Cardiac fibroblast (primary cell): ENCODE measurements at regions not wholly inside any gene's neighbourhood (a gene's known extent, or its start where the extent isn't known, plus 50 kb on each side); places are given as distances from the start of the nearest gene placed in this dataset.
A peak's percentile ranks its signal among the peaks of the same experiment; 100 is the strongest.

Experiments used
- DNase-seq, 2 donors: peaks; one replicate each; pipeline versions ENCODE4 v3.0.0 to v3.0.0-alpha.2; 2010; ENCODE audit warnings: low read depth in 2 of 2
- H3K4me3 ChIP-seq, 2 donors: replicated peaks in 1 of 2; 1 replicate in 1 of 2; 2 replicates in 1 of 2; pipeline ENCODE4 v1.5.1; 2011; ENCODE audit warnings: low read depth in 2 of 2, low read length in 2 of 2, mild to moderate bottlenecking in 2 of 2, moderate library complexity in 1 of 2
- TF ChIP-seq, protein P1 (sequence below): IDR thresholded peaks from one replicate; pipeline ENCODE4 v1.5.1; 2011; ENCODE audit warnings: low read depth, mild to moderate bottlenecking, low read length, inconsistent platforms

DNA sequence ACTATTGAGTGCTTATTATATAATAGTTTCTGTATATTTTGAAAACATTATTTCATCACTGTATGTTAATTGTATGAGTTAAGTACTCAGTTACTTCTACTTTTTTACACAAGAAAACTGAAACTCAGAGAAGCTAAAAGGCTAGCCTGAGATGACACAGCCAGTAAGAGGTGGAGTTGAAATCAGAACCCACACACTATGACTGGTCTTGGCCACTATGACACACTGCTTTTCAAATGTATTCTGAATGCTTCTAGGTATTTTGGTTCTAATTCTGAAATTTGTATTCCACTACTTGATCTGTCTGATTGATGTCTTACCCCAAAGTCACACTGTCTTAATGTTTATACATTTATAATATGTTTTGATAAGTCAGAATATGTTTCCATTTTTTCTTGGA lies 181.8 kb downstream of the ZDHHC21 start:
- peak in 1 of 2 donors; percentile 28 for DNase-seq
- H3K4me3 ChIP-seq = no peak overlapping the region
- TF ChIP-seq, protein P1, sequence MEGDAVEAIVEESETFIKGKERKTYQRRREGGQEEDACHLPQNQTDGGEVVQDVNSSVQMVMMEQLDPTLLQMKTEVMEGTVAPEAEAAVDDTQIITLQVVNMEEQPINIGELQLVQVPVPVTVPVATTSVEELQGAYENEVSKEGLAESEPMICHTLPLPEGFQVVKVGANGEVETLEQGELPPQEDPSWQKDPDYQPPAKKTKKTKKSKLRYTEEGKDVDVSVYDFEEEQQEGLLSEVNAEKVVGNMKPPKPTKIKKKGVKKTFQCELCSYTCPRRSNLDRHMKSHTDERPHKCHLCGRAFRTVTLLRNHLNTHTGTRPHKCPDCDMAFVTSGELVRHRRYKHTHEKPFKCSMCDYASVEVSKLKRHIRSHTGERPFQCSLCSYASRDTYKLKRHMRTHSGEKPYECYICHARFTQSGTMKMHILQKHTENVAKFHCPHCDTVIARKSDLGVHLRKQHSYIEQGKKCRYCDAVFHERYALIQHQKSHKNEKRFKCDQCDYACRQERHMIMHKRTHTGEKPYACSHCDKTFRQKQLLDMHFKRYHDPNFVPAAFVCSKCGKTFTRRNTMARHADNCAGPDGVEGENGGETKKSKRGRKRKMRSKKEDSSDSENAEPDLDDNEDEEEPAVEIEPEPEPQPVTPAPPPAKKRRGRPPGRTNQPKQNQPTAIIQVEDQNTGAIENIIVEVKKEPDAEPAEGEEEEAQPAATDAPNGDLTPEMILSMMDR = no peak

DNA sequence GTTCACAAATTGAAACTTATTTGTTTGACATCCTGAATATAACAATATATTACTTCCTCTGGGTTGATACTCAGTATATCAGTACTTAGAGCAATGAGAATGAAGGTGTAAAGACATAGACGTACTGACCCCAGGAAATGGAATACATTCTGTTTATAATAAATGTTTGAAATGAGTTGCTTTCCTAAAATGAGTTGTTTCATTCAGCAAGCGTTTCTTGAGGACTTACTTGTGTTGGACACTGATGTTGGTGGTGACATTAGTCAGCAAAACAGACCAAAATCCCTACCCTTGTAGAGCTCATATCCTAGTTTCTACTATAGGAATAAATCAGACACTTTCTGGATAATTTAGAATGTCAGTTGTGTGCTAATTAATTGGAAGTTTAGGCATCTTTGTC lies 184.3 kb downstream of the ZDHHC21 start:
- H3K4me3 ChIP-seq = no peak overlapping the region
- no peak for DNase-seq
- TF ChIP-seq, protein P1 = no peak

DNA sequence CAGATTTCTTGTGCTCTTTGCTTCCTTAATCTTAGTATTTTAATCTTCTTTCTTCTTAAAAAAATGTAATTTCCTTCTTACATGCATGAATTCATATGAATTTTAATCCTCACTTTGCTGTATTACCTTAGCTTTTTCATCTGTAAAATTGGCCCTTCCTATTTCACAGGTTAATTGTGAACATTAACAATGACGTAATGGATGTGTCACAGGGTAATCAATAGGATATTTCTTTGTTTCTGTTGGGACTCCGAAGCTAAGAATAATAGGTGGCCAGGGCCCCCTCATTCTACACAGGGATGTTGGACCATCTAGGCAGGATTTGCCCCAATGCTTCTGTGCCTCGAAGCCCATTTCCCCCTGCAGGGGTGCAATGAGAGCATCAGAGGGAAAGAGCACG lies 187.4 kb upstream of the NFIB start:
- DNase-seq = no peak
- TF ChIP-seq, protein P1 = no peak
- H3K4me3 ChIP-seq = no peak overlapping the region

DNA sequence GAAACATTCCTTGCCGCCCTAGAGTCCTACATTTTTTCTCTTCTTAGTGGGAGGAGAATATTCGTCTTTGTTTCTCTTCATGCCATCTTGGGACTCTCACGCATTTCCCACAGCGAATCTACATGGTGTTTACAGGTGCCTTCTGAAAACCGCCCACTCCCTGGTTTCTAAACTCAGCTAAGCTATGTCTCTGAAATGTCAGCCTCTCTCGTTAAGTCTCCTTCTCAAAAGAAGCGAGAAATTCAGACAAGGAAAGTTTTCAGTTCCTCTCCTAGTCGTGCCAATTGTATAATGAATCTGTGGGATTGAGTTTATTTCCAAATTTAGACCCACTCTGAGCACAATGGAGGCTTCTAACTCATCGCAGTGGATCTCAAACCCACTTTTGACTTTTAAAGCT lies 186.8 kb upstream of the NFIB start:
- DNase-seq = no peak
- no peak overlapping the region for H3K4me3 ChIP-seq
- TF ChIP-seq, protein P1 = no peak

DNA sequence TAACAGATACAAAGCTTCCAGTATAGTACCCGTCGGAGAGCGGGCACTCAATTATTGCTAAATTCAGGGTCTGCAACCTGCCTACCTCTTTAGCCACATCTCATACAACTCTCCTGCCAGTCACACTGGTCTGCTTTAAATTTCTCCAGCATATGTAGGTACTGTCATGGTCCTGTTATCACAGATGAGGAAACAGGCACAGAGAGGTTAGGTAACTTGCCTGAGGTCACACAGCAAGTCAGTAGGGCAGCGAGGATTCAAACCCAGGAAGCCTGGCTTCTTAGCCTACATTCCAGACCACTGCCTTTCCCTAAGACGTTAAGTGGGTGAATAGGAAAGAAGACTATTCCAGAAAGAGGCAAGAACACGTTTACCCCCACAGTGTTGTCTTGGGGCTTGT lies 186.0 kb upstream of the NFIB start:
- DNase-seq = no peak
- TF ChIP-seq, protein P1 = no peak

DNA sequence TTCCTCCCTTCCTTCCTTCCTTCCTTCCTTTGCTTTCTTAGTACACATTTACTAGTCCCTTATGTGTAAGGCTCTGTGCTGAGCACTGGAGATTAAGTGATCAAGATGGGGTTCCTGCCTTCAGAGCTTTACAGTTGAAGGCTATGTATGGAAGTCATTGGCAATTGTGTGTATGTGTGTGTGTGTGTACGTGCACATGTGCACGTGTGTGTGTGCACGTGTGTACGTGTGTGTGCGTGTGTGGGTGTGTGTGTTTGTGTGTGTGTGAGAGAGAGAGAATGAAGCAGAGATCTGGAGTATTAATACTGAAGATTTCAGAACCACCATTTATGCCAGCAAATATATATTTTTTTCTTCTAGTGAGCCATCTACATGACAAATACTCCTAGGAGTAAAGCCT lies 184.9 kb upstream of the NFIB start:
- TF ChIP-seq, protein P1 = no peak
- no peak for DNase-seq
- H3K4me3 ChIP-seq = no peak overlapping the region

More for the DNA sequence above, 186.0 kb upstream of the NFIB start:
- no peak overlapping the region for H3K4me3 ChIP-seq

DNA sequence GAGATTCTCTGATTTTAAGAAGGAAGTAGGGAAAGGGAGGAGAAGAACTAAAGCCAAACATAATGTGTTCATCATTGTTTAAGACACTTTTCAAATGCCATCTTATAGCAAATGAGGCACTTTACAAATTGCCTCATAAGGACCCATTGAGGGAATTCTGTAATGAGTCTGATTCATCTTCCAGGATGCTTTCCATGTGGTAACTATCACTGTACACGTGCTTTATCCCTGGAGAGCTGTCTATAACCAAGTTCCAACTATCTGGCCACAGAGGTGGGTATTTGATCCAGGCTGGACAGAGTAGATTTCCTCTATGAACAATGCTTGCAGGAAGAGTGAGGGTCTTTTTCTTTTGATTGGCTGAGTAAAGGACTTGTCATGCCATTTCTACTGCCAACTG lies 183.5 kb upstream of the NFIB start:
- TF ChIP-seq, protein P1 = no peak
- H3K4me3 ChIP-seq = no peak overlapping the region
- no peak for DNase-seq
